Progenitor cell of endocrine pancreas (in vitro differentiated cells): ENCODE measurements at regions not wholly inside any gene's neighbourhood (a gene's known extent, or its start where the extent isn't known, plus 50 kb on each side); places are given as distances from the start of the nearest gene placed in this dataset.

Experiments used
- DNase-seq: peaks from one replicate; pipeline ENCODE4 v3.0.0; 2021; ENCODE audit warnings: low spot score; ENCODE audit not compliant: unreplicated experiment
- H3K27ac Mint-ChIP-seq: 2 replicates; pipeline ENCODE4 v1.8.0; 2021; ENCODE audit warnings: mild to moderate bottlenecking, moderate library complexity, mixed read lengths
- H3K27me3 Mint-ChIP-seq: 2 replicates; pipeline ENCODE4 v1.8.0; 2021; ENCODE audit warnings: mixed read lengths
- H3K36me3 Mint-ChIP-seq: 2 replicates; pipeline ENCODE4 v1.8.0; 2022; ENCODE audit warnings: mixed read lengths; ENCODE audit not compliant: insufficient read depth
- H3K4me1 Mint-ChIP-seq: 2 replicates; pipeline ENCODE4 v1.8.0; 2021; ENCODE audit warnings: low read depth, mixed read lengths
- H3K4me3 Mint-ChIP-seq: 2 replicates; pipeline ENCODE4 v1.8.0; 2021; ENCODE audit warnings: low read depth, mild to moderate bottlenecking, moderate library complexity, mixed read lengths
- H3K9me3 Mint-ChIP-seq: 2 replicates; pipeline ENCODE4 v1.8.0; 2021; ENCODE audit warnings: low read depth, mixed read lengths
- TF ChIP-seq, protein P1 (sequence below): fragments of 200-600 bp; sonication (generic); IDR thresholded peaks from one replicate; pipeline ENCODE4 v1.5.0; 2021; ENCODE audit warnings: antibody characterized with exemption, mild to moderate bottlenecking; ENCODE audit not compliant: unreplicated experiment

DNA sequence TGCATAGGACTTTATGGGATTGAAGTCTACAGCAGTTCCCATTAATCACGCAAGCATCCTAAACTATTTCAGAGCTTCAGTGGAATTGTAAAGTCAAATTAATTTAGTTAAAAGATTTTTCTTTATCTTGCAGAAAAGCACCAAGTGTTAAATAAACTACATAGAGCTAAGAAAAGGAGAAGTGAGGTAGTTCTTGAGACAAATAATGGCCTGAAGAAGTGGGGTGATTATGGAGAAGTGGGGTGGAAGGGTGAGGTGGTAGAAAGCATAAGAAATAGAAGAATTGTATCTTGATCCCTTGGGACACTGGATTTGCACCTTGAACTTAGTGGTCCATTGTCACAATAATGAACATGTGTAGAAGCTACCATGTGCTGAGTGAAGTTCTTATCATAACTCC, 121.7 kb upstream of the LINC00305 start:
- no peak for DNase-seq
- no peak overlapping the region for H3K27ac Mint-ChIP-seq
- H3K27me3 Mint-ChIP-seq = no peaks in the 10 kb centered on the region
- H3K36me3 Mint-ChIP-seq = peaks cover 15% of the 10 kb centered on the region
- peaks cover 18% of the 10 kb centered on the region for H3K9me3 Mint-ChIP-seq
- no peak overlapping the region for H3K4me3 Mint-ChIP-seq
- H3K4me1 Mint-ChIP-seq = peaks cover 13% of the 10 kb centered on the region
- TF ChIP-seq, protein P1, sequence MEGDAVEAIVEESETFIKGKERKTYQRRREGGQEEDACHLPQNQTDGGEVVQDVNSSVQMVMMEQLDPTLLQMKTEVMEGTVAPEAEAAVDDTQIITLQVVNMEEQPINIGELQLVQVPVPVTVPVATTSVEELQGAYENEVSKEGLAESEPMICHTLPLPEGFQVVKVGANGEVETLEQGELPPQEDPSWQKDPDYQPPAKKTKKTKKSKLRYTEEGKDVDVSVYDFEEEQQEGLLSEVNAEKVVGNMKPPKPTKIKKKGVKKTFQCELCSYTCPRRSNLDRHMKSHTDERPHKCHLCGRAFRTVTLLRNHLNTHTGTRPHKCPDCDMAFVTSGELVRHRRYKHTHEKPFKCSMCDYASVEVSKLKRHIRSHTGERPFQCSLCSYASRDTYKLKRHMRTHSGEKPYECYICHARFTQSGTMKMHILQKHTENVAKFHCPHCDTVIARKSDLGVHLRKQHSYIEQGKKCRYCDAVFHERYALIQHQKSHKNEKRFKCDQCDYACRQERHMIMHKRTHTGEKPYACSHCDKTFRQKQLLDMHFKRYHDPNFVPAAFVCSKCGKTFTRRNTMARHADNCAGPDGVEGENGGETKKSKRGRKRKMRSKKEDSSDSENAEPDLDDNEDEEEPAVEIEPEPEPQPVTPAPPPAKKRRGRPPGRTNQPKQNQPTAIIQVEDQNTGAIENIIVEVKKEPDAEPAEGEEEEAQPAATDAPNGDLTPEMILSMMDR = no peak

DNA sequence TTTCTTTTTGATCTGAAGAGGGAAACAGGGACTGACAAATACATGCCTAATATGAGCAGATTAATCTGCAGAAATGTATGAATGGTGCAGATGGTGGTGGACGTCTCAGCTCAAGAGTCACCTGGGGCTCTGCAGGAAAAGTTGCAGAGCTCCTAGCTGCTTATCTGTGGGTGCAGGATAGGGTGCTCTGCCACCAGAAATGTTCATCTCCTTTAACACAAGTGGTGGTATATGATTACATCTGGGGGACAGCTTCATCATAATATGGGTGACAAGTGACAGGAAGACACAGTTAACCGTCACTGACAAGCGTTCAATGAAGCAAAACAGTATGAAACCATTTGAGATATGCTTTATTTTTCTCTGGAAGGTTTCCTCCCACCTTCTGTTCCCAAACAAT, 121.2 kb upstream of the LINC00305 start:
- Mint-ChIP-seq H3K27ac (no peak overlapping the region), H3K4me3 (no peak overlapping the region), H3K27me3 (no peaks in the 10 kb centered on the region), H3K36me3 (peaks cover 12% of the 10 kb centered on the region), H3K4me1 (peaks cover 16% of the 10 kb centered on the region), H3K9me3 (peaks cover 13% of the 10 kb centered on the region)
- DNase-seq = no peak
- TF ChIP-seq, protein P1 = no peak

DNA sequence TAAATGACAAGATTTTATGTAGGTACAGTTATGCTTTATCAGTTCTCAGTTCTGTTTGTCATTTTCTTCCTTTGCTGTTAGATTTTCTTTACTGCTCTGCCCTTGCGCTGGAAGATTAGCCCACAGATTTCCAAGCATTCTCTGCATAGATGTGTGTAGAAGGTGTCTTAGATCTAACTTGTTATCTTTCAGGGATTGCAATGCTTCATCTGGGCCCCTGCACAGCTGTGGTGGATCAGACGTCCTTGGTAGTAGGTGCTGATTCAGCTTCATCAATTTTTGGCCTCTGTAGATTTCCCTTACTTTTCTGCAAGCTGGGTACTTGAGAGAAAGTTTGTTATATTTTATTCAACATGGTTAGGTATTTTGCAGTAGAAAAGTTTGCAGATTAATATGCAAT, 115.3 kb upstream of the LINC00305 start:
- H3K4me3 Mint-ChIP-seq = no peak overlapping the region
- TF ChIP-seq, protein P1 = no peak
- peaks cover 6% of the 10 kb centered on the region for H3K36me3 Mint-ChIP-seq
- peaks cover 32% of the 10 kb centered on the region for H3K4me1 Mint-ChIP-seq
- H3K9me3 Mint-ChIP-seq = no peaks in the 10 kb centered on the region
- H3K27me3 Mint-ChIP-seq = no peaks in the 10 kb centered on the region
- peak overlapping the region; percentile 86 for H3K27ac Mint-ChIP-seq
- DNase-seq = no peak

DNA sequence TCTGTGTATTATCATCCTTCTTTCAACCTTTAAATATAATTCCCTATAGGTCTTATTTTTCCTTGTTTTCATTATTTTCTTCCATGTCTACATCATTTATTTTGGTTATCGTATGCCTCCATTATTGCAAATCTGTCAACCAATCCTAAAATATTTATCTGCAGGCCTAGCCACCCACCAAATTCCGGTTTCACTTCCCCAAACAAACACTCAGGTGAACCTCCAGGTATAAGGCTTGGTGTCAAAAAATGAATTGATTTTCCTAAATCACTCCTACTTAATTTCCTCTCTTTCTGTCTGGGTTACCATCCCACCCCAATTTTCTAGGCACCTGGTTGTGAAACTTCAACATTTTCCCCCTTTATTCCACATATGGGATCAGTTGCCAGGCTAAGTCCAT, 111.9 kb upstream of the LINC00305 start:
- Mint-ChIP-seq H3K4me3 (no peak overlapping the region), H3K9me3 (peaks cover 3% of the 10 kb centered on the region), H3K27ac (no peak overlapping the region), H3K36me3 (no peaks in the 10 kb centered on the region), H3K4me1 (peaks cover 31% of the 10 kb centered on the region), H3K27me3 (no peaks in the 10 kb centered on the region)
- TF ChIP-seq, protein P1 = no peak
- DNase-seq = no peak

DNA sequence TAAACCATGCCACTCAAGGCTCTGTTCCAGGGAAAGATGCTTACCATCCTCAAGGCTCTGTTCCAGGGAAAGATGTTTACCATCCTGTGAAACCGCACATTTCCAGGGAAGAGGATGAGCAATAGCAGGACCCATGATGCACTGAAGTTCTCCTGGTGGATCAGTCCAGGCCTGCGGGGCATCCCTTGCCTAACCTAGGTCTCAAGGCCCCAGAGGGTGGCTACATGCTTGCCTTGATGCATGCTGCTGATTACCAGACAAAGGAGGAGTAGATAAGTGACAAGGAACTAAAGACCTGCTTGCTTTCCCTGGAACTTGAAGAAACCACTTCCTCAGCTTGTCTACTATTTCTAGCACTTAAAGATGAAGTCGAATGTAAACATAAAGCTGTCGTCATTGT, 111.0 kb upstream of the LINC00305 start:
- Mint-ChIP-seq H3K9me3 (peaks cover 6% of the 10 kb centered on the region), H3K36me3 (no peaks in the 10 kb centered on the region), H3K27ac (no peak overlapping the region), H3K4me3 (no peak overlapping the region), H3K27me3 (no peaks in the 10 kb centered on the region), H3K4me1 (peaks cover 22% of the 10 kb centered on the region)
- TF ChIP-seq, protein P1 = no peak
- DNase-seq = no peak
